ENCODE measurements at regions not wholly inside any gene's neighbourhood (a gene's known extent, or its start where the extent isn't known, plus 50 kb on each side); places are given as distances from the start of the nearest gene placed in this dataset.
"Not testable (repeated sequence)": the region's sequence is repeated elsewhere in the genome, so short reads cannot be mapped to it uniquely, and the experiment has no call there.

GRCh38 chr9:67423049-67423728 lies 430.8 kb upstream of the SPATA31A3 start:
- not testable (repeated sequence) for DNase-seq (ENCODE audit: low read depth in 4 of 4, low spot score in 3 of 4)

DNA sequence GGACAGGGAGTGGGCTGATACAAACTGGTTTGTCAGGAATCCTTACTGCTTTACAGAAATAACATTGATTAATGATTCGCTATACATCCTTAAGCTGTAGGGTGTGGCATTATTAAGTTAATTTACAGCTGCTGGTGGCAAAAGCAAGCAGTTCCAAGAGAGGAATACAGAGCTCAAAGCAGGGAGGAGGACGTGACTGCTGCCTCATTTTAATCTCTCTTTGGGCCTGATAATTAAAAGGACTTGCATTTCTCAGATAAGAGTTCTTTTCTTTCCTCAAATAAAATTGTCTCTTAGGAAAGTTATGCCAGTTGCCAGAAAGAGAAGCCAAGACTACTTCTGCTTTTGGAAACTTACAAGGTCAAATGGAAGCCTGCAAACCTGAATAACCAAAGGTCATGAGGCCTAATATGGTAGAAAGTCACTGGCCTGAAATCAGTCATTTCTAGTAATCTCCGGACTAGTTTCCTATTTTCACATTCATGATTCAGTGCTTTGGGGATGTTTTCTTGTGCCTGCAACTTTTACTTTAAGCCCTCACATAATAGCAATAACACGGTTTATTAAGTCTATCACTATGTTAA lies 426.2 kb upstream of the SPATA31A3 start:
- DNase-seq (ENCODE audit: low read depth in 4 of 4, low spot score in 3 of 4): not testable (repeated sequence)

- DNase-seq (ENCODE audit: low read depth in 4 of 4, low spot score in 3 of 4): not testable (repeated sequence)
These were observed 425.1 kb upstream of the SPATA31A3 start for GRCh38 chr9:67417341-67417983.

GRCh38 chr9:67416639-67417038 lies 424.3 kb upstream of the SPATA31A3 start:
- not testable (repeated sequence) for DNase-seq (ENCODE audit: low read depth in 4 of 4, low spot score in 3 of 4)

GRCh38 chr9:67410606-67411220 lies 418.4 kb upstream of the SPATA31A3 start:
- not testable (repeated sequence) for DNase-seq (ENCODE audit: low read depth in 4 of 4, low spot score in 3 of 4)

DNA sequence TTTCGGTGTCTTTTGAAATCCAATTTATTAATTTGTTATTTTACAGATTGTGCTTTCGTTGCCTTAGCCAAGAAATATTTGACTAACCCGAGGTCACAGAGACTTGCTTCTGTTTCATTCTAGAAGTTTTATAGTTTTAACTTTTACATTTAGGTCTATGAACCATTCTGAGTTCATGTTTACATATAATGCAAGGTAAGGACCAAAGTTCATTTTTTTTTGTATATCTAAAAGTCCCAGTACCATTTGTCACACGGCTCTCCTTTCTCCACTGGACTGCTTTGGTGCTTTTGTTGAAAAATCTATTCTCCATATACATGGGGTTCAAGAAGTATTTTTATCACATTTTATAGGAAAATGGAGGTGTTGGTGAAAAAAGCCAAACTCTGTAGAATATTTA lies 411.4 kb upstream of the SPATA31A3 start:
- DNase-seq (ENCODE audit: low read depth in 4 of 4, low spot score in 3 of 4): not testable (repeated sequence)

- not testable (repeated sequence) for DNase-seq (ENCODE audit: low read depth in 4 of 4, low spot score in 3 of 4)
These were observed 405.4 kb upstream of the SPATA31A3 start for GRCh38 chr9:67397731-67398130.

DNA sequence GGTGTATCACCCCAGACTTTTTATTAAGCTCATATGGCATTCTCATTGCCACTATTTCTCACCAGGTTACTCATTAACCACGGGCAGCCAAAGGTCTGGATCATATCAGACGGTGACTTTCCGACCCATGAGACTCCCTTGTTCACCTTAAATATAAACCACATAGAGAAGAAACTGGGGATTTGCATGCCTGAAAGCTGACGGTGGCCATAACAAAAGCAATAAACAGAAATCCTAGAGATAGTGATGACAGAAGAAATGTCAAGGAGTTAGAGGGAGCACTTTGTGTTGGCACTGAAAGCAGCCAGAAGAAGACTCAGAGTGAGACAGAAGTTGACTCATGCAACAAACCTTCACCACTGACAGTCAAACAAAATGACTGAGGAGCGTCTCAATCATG lies 402.4 kb upstream of the SPATA31A3 start:
- not testable (repeated sequence) for DNase-seq (ENCODE audit: low read depth in 4 of 4, low spot score in 3 of 4)

GRCh38 chr9:67394038-67394437 lies 401.7 kb upstream of the SPATA31A3 start:
- DNase-seq (ENCODE audit: low read depth in 4 of 4, low spot score in 3 of 4): not testable (repeated sequence)

GRCh38 chr9:67369664-67370063 lies 377.3 kb upstream of the SPATA31A3 start:
- not testable (repeated sequence) for DNase-seq (ENCODE audit: low read depth in 4 of 4, low spot score in 3 of 4)

DNA sequence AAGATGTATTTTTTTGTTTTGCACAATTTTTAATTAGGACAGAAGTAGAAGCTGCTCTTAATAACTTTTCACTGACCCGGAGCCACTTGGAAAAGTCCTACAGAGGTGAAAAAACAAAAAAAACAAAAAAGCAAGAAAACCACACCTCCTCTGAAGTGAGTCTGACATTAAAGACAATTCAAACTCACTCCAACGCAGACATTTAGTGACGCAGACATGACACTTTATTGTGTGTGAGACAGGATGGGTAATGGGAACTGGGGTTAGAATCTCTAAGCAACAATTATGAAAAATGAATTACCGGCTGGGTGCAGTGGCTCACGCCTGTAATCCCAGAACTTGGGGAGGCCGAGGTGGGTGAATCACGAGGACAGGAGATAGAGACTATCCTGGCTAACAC lies 370.0 kb upstream of the SPATA31A3 start:
- DNase-seq (ENCODE audit: low read depth in 4 of 4, low spot score in 3 of 4): not testable (repeated sequence)

GRCh38 chr9:67353961-67354360 lies 361.6 kb upstream of the SPATA31A3 start:
- not testable (repeated sequence) for DNase-seq (ENCODE audit: low read depth in 4 of 4, low spot score in 3 of 4)

DNA sequence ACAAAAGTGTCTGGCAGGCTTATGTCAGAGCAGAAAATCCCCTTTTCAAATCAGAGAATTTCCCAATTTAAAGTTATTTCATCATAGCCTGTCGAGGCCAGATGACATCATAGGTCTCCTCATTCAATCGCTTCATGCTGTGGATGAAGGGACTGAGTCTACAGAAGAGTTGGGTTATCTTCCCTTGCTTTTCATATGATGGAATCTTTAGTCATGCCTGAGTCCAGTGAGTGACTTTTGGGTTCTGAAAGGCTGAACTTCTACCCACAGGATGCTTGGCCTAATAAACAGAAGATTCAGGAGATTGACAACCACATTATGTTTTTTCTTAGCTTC lies 357.0 kb upstream of the SPATA31A3 start:
- not testable (repeated sequence) for DNase-seq (ENCODE audit: low read depth in 4 of 4, low spot score in 3 of 4)

DNA sequence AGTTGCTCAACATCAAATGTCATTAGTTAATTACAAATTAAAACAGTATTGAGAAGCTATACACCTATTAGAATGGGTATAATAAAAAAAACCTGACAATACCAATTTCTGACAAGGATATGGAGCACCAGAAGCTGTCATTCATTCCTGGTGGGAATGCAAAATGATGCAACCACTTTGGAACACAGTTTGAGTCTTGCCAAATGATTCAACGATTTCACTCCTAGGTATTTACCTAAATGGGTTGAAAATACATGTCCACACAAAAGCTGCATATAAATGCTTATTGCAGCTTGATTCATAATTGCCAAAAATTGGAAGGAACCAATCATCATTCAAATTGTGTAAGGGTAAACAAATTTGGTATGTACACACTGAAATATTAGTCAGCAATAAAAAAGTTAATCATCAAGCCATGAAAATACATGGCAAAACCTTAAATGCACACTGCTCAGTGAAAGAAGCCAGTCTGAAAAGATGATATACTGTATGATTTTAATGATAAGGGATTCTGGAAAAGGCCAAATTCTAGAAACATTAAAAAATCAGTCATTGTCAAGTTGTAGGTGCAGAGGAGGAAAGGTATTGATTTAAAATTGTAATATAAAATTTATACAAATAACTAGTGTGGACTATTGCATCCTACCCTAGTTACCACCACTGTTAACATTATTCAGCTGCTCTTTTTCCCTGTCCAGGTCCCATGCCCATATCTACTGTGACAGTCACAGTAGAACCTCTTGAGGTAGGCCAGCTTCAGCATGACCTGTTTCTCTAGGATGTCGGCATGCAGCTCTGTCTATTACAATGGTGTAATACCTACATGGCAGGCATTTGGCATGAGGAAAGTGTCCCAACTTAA lies 356.4 kb upstream of the SPATA31A3 start:
- DNase-seq (ENCODE audit: low read depth in 4 of 4, low spot score in 3 of 4): not testable (repeated sequence)

DNA sequence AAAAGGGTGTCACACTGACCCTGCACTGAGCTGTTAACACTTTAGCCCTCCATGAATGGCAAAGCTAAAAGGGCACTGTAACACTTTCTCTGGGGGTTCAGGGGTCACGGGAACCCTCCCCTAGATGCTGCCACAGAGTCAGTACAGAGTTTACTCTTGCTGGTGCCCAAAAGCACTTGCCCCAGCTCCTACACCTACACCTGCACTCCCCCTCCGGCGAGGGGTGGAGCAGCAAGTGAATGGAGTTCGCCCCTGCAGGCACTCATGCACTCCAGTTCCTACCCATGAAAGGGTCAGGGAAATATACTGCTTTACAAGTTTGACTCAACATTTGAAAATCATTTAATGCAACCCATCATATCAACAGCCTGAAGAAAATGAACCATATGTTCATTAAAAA lies 355.7 kb upstream of the SPATA31A3 start:
- not testable (repeated sequence) for DNase-seq (ENCODE audit: low read depth in 4 of 4, low spot score in 3 of 4)

DNA sequence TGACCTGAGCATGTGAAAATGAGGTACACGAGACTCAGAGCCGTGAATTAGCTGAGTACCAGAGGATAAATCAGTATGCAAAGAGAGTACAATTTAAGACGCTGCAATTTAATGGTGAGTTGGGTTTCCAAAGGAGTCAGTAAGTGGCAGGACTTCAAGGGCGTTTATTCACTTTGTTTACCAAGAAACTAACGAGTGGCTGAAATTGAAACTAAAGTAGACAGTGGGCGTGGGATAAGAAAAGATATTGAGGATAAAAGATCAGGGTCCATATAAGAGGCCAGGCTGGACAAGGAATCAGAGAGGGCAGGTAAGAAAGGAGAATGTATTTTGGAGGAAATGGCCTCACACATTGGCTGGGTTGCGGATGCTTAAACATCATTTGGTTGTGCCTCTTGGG lies 346.9 kb upstream of the SPATA31A3 start:
- not testable (repeated sequence) for DNase-seq (ENCODE audit: low read depth in 4 of 4, low spot score in 3 of 4)

- not testable (repeated sequence) for DNase-seq (ENCODE audit: low read depth in 4 of 4, low spot score in 3 of 4)
These were observed 345.9 kb upstream of the SPATA31A3 start for GRCh38 chr9:67338201-67338600.

- not testable (repeated sequence) for DNase-seq (ENCODE audit: low read depth in 4 of 4, low spot score in 3 of 4)
These were observed 342.6 kb upstream of the SPATA31A3 start for GRCh38 chr9:67334727-67335572.

GRCh38 chr9:67331634-67332033 lies 339.3 kb upstream of the SPATA31A3 start:
- not testable (repeated sequence) for DNase-seq (ENCODE audit: low read depth in 4 of 4, low spot score in 3 of 4)

GRCh38 chr9:67313409-67313808 lies 321.1 kb upstream of the SPATA31A3 start:
- not testable (repeated sequence) for DNase-seq (ENCODE audit: low read depth in 4 of 4, low spot score in 3 of 4)
